ENCODE measurements at regions not wholly inside any gene's neighbourhood (a gene's known extent, or its start where the extent isn't known, plus 50 kb on each side); places are given as distances from the start of the nearest gene placed in this dataset.

- no peaks in the 10 kb centered on the region for H3K9me1 ChIP-seq (replicated peaks; ENCODE audit: control insufficient read depth, extremely low read depth, insufficient read depth, low read length)
- H3K4me1 ChIP-seq (ENCODE audit: control insufficient read depth, extremely low read depth, insufficient read depth, low read length) = peaks cover 28% of the 10 kb centered on the region
- no peak overlapping the region for H3K27ac ChIP-seq (ENCODE audit: insufficient read depth, low read depth, low read length)
- dilution Hi-C loops (cut with MboI; ENCODE audit: extremely low pct_ligation_motif_present, low sequenced_read_pairs) (no loop called here), intact Hi-C loops (cut with micrococcal nuclease) (no loop called here)
- POLR2A ChIA-PET = no interaction called here
- no peaks in the 10 kb centered on the region for H3K9me3 ChIP-seq (replicated peaks; ENCODE audit: control insufficient read depth, insufficient read depth, low read length)
- DNase-seq (ENCODE audit: low read depth, low spot score) = no peak
- FAIRE-seq = no peak
- no peak overlapping the region for H2AFZ ChIP-seq (ENCODE audit: low read depth, low read length)
- no TSS peak for BruUV-seq (replicated peaks)
- no peaks in the 10 kb centered on the region for H3K79me2 ChIP-seq (ENCODE audit: control insufficient read depth, insufficient read depth, low read length)
- TF ChIP-seq FOS (IDR thresholded peaks at IDR 0.05; ENCODE audit: borderline replicate concordance, insufficient read depth, low read length) = no peak
- TF ChIP-seq, protein P1, sequence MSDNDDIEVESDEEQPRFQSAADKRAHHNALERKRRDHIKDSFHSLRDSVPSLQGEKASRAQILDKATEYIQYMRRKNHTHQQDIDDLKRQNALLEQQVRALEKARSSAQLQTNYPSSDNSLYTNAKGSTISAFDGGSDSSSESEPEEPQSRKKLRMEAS (IDR thresholded peaks at IDR 0.05; ENCODE audit: insufficient read depth, insufficient read length) = no peak
- no peak for TF ChIP-seq CTCF (IDR thresholded peaks at IDR 0.05; ENCODE audit: extremely low read depth in 1 of 2, insufficient read depth in 1 of 2, low read depth in 1 of 2, low read length in 2 of 2)
- no peak for TF ChIP-seq JUN (IDR thresholded peaks at IDR 0.05; ENCODE audit: borderline replicate concordance, insufficient read depth, insufficient read length, low read depth)
- TF ChIP-seq POLR2A (IDR thresholded peaks at IDR 0.05; ENCODE audit: low read depth, low read length) = no peak
- TF ChIP-seq POLR2AphosphoS5 (IDR thresholded peaks at IDR 0.05; ENCODE audit: insufficient read depth, low read depth, low read length) = no peak
- TF ChIP-seq EZH2 (IDR thresholded peaks at IDR 0.05; ENCODE audit: borderline replicate concordance, low read depth, low read length, severe bottlenecking) = no peak
- no peak for TF ChIP-seq MYC (IDR thresholded peaks at IDR 0.05; ENCODE audit: low read depth, low read length)
- TF ChIP-seq GATA2 (IDR thresholded peaks at IDR 0.05; ENCODE audit: insufficient read depth, insufficient read length, low read depth, low read length) = no peak
- CTCF ChIA-PET = interaction anchor here (1.0 to 1.4 kb wide), 3 partner anchors 9 to 44 kb away, joined by 3 to 4 read pairs (median 3); no protein-coding TSS in a partner anchor
- H3K36me3 ChIP-seq (ENCODE audit: control insufficient read depth in 2 of 2, extremely low read depth in 1 of 2, insufficient read depth in 2 of 2, low read length in 2 of 2) = no peaks in the 10 kb centered on the region
- no peaks in the 10 kb centered on the region for H4K20me1 ChIP-seq (replicated peaks; ENCODE audit: control insufficient read depth, extremely low read depth, insufficient read depth, low read length)
- no peaks in the 10 kb centered on the region for H3K27me3 ChIP-seq (ENCODE audit: control insufficient read depth in 2 of 2, insufficient read depth in 2 of 2, low read length in 2 of 2)
- H3K4me3 ChIP-seq (replicated peaks in 1 of 3; ENCODE audit: insufficient read depth in 1 of 3, low read depth in 1 of 3, low read length in 3 of 3) = no peak overlapping the region
- no peak overlapping the region for H3K9ac ChIP-seq (replicated peaks; ENCODE audit: extremely low read depth, insufficient read depth, low read length)
- H3K4me2 ChIP-seq (ENCODE audit: insufficient read depth, low read length) = no peak overlapping the region
These were observed 60.2 kb upstream of the PODXL start for GRCh38 chr7:131616487-131617200.
